ENCODE measurements at regions not wholly inside any gene's neighbourhood (a gene's known extent, or its start where the extent isn't known, plus 50 kb on each side); places are given as distances from the start of the nearest gene placed in this dataset.

- TF ChIP-seq HDAC2 (IDR thresholded peaks at IDR 0.05; ENCODE audit: borderline replicate concordance in 1 of 2, low read depth in 2 of 2, low read length in 2 of 2) = no peak
Measured at GRCh38 chrX:13449441-13449840, 120.0 kb upstream of the EGFL6 start (continued).

Data from H1 (cell line).